ENCODE measurements at regions not wholly inside any gene's neighbourhood (a gene's known extent, or its start where the extent isn't known, plus 50 kb on each side); places are given as distances from the start of the nearest gene placed in this dataset.
A peak's percentile ranks its signal among the peaks of the same experiment; 100 is the strongest.
"Not testable (repeated sequence)": the region's sequence is repeated elsewhere in the genome, so short reads cannot be mapped to it uniquely, and the experiment has no call there.

- H3K4me3 ChIP-seq; H3K36me3 ChIP-seq; H3K27ac ChIP-seq; H3K9me3 ChIP-seq; H3K27me3 ChIP-seq (replicated peaks; ENCODE audit: insufficient read depth); H3K4me1 ChIP-seq (ENCODE audit: control insufficient read depth in 1 of 2, low read depth in 2 of 2); DNase-seq (ENCODE audit: low spot score); ATAC-seq (ENCODE audit: insufficient number of reproducible peaks, low FRiP score, low read depth): not testable (repeated sequence)
Measured at GRCh38 chr9:41839786-41840185, 289.4 kb downstream of the CNTNAP3B start.

GRCh38 chr9:41838953-41839352 is 290.3 kb downstream of the CNTNAP3B start:
- H3K4me3 ChIP-seq; H3K27me3 ChIP-seq (replicated peaks; ENCODE audit: insufficient read depth); DNase-seq (ENCODE audit: low spot score); ATAC-seq (ENCODE audit: insufficient number of reproducible peaks, low FRiP score, low read depth); H3K36me3 ChIP-seq; H3K4me1 ChIP-seq (ENCODE audit: control insufficient read depth in 1 of 2, low read depth in 2 of 2); H3K27ac ChIP-seq; H3K9me3 ChIP-seq: not testable (repeated sequence)

- not testable (repeated sequence) for ATAC-seq (ENCODE audit: insufficient number of reproducible peaks, low FRiP score, low read depth); DNase-seq (ENCODE audit: low spot score)
Measured at GRCh38 chr9:41838562-41838851, 290.7 kb downstream of the CNTNAP3B start.

GRCh38 chr9:41837684-41838561 is 291.3 kb downstream of the CNTNAP3B start:
- ATAC-seq (ENCODE audit: insufficient number of reproducible peaks, low FRiP score, low read depth); H3K27me3 ChIP-seq (replicated peaks; ENCODE audit: insufficient read depth); H3K27ac ChIP-seq; H3K4me1 ChIP-seq (ENCODE audit: control insufficient read depth in 1 of 2, low read depth in 2 of 2); DNase-seq (ENCODE audit: low spot score); H3K4me3 ChIP-seq; H3K9me3 ChIP-seq; H3K36me3 ChIP-seq: not testable (repeated sequence)

More at GRCh38 chr9:41838562-41838851, 290.7 kb downstream of the CNTNAP3B start:
- not testable (repeated sequence) for H3K36me3 ChIP-seq; H3K27me3 ChIP-seq (replicated peaks; ENCODE audit: insufficient read depth); H3K4me3 ChIP-seq; H3K4me1 ChIP-seq (ENCODE audit: control insufficient read depth in 1 of 2, low read depth in 2 of 2); H3K9me3 ChIP-seq; H3K27ac ChIP-seq

GRCh38 chr9:41833108-41833507 is 296.1 kb downstream of the CNTNAP3B start:
- not testable (repeated sequence) for H3K4me3 ChIP-seq; ATAC-seq (ENCODE audit: insufficient number of reproducible peaks, low FRiP score, low read depth); DNase-seq (ENCODE audit: low spot score); H3K27ac ChIP-seq; H3K4me1 ChIP-seq (ENCODE audit: control insufficient read depth in 1 of 2, low read depth in 2 of 2); H3K27me3 ChIP-seq (replicated peaks; ENCODE audit: insufficient read depth); H3K36me3 ChIP-seq; H3K9me3 ChIP-seq

GRCh38 chr9:41824723-41825122 is 304.5 kb downstream of the CNTNAP3B start:
- not testable (repeated sequence) for ATAC-seq (ENCODE audit: insufficient number of reproducible peaks, low FRiP score, low read depth); H3K9me3 ChIP-seq; H3K4me3 ChIP-seq; H3K36me3 ChIP-seq; H3K27ac ChIP-seq; H3K4me1 ChIP-seq (ENCODE audit: control insufficient read depth in 1 of 2, low read depth in 2 of 2); H3K27me3 ChIP-seq (replicated peaks; ENCODE audit: insufficient read depth); DNase-seq (ENCODE audit: low spot score)

- ATAC-seq (ENCODE audit: insufficient number of reproducible peaks, low FRiP score, low read depth) = not testable (repeated sequence)
Measured at GRCh38 chr9:41802706-41803105, 326.5 kb downstream of the CNTNAP3B start.

GRCh38 chr9:41798684-41799083 is 330.5 kb downstream of the CNTNAP3B start:
- not testable (repeated sequence) for DNase-seq (ENCODE audit: low spot score); H3K27me3 ChIP-seq (replicated peaks; ENCODE audit: insufficient read depth); H3K4me1 ChIP-seq (ENCODE audit: control insufficient read depth in 1 of 2, low read depth in 2 of 2); ATAC-seq (ENCODE audit: insufficient number of reproducible peaks, low FRiP score, low read depth); H3K27ac ChIP-seq; H3K9me3 ChIP-seq; H3K36me3 ChIP-seq; H3K4me3 ChIP-seq

More at GRCh38 chr9:41802706-41803105, 326.5 kb downstream of the CNTNAP3B start:
- not testable (repeated sequence) for H3K4me1 ChIP-seq (ENCODE audit: control insufficient read depth in 1 of 2, low read depth in 2 of 2); H3K27me3 ChIP-seq (replicated peaks; ENCODE audit: insufficient read depth); H3K27ac ChIP-seq; DNase-seq (ENCODE audit: low spot score); H3K9me3 ChIP-seq; H3K36me3 ChIP-seq; H3K4me3 ChIP-seq

GRCh38 chr9:41790719-41791363 is 338.4 kb downstream of the CNTNAP3B start:
- peak; percentile 49 for ATAC-seq (ENCODE audit: insufficient number of reproducible peaks, low FRiP score, low read depth)
- H3K9me3 ChIP-seq; DNase-seq (ENCODE audit: low spot score); H3K27ac ChIP-seq; H3K27me3 ChIP-seq (replicated peaks; ENCODE audit: insufficient read depth); H3K4me3 ChIP-seq; H3K36me3 ChIP-seq; H3K4me1 ChIP-seq (ENCODE audit: control insufficient read depth in 1 of 2, low read depth in 2 of 2): not testable (repeated sequence)

- not testable (repeated sequence) for H3K36me3 ChIP-seq; DNase-seq (ENCODE audit: low spot score); H3K27ac ChIP-seq; H3K9me3 ChIP-seq; H3K27me3 ChIP-seq (replicated peaks; ENCODE audit: insufficient read depth); ATAC-seq (ENCODE audit: insufficient number of reproducible peaks, low FRiP score, low read depth); H3K4me3 ChIP-seq; H3K4me1 ChIP-seq (ENCODE audit: control insufficient read depth in 1 of 2, low read depth in 2 of 2)
Measured at GRCh38 chr9:41790007-41790406, 339.2 kb downstream of the CNTNAP3B start.

- H3K27ac ChIP-seq; ATAC-seq (ENCODE audit: insufficient number of reproducible peaks, low FRiP score, low read depth); H3K36me3 ChIP-seq; H3K27me3 ChIP-seq (replicated peaks; ENCODE audit: insufficient read depth); DNase-seq (ENCODE audit: low spot score); H3K4me3 ChIP-seq; H3K4me1 ChIP-seq (ENCODE audit: control insufficient read depth in 1 of 2, low read depth in 2 of 2); H3K9me3 ChIP-seq: not testable (repeated sequence)
Measured at GRCh38 chr9:41789387-41789786, 339.8 kb downstream of the CNTNAP3B start.

GRCh38 chr9:41787951-41788350 is 341.3 kb downstream of the CNTNAP3B start:
- H3K4me1 ChIP-seq (ENCODE audit: control insufficient read depth in 1 of 2, low read depth in 2 of 2); DNase-seq (ENCODE audit: low spot score); H3K27me3 ChIP-seq (replicated peaks; ENCODE audit: insufficient read depth); H3K4me3 ChIP-seq; ATAC-seq (ENCODE audit: insufficient number of reproducible peaks, low FRiP score, low read depth); H3K9me3 ChIP-seq; H3K36me3 ChIP-seq; H3K27ac ChIP-seq: not testable (repeated sequence)

Data from thoracic aorta (tissue), 2 donors.